K562 (cell line): ENCODE measurements at regions not wholly inside any gene's neighbourhood (a gene's known extent, or its start where the extent isn't known, plus 50 kb on each side); places are given as distances from the start of the nearest gene placed in this dataset.

ENCODE experiments used
- ATF7 ChIP-seq: fragments of 450-650 bp; IDR thresholded peaks from 2 replicates; pipeline ENCODE4 v1.7.1; 2014; ENCODE audit warnings: mild to moderate bottlenecking, moderate library complexity
- BMI1 ChIP-seq: fragments of 150-350 bp; IDR thresholded peaks from 2 replicates; pipeline ENCODE4 v1.6.1; 2014; ENCODE audit warnings: low read length
- CSDE1 ChIP-seq, 2 experiments: fragments of 450-650 bp; IDR thresholded peaks; 2 replicates each; pipeline ENCODE4 v1.6.1; 2016; ENCODE audit warnings: mild to moderate bottlenecking in 1 of 2
- FOXJ2 ChIP-seq: fragments of 200-800 bp; sonication (Bioruptor generic); IDR thresholded peaks from 2 replicates; pipeline ENCODE4 v1.6.1; 2016; ENCODE audit warnings: missing genetic modification characterization, missing compliant biosample characterization
- GABPB1 ChIP-seq: sonication (generic); formaldehyde crosslinking; IDR thresholded peaks from 2 replicates; pipeline ENCODE4 v1.8.0; 2022; ENCODE audit warnings: mild to moderate bottlenecking, missing genetic modification reagents
- NR4A1 ChIP-seq, 2 experiments: fragments of 250-450 bp in 1 of 2; fragments of 450-650 bp in 1 of 2; sonication (Bioruptor Pico) in 1 of 2; IDR thresholded peaks; 2 replicates each; pipeline versions ENCODE4 v1.4.0 to v1.6.1; 2016 to 2020; ENCODE audit warnings: mild to moderate bottlenecking in 2 of 2, missing compliant biosample characterization in 1 of 2, missing genetic modification characterization in 1 of 2, moderate library complexity in 1 of 2
- TEAD4 ChIP-seq, 2 experiments: sonication (generic) in 1 of 2; formaldehyde crosslinking in 1 of 2; IDR thresholded peaks; 2 replicates each; pipeline versions ENCODE4 v1.6.1 to v1.8.0; 2012 to 2022; ENCODE audit warnings: borderline replicate concordance in 1 of 2, inconsistent platforms in 1 of 2, low read length in 1 of 2, mild to moderate bottlenecking in 1 of 2, missing genetic modification reagents in 1 of 2
- TF ChIP-seq, protein P1 (sequence below), 3 experiments: IDR thresholded peaks in 2 of 3; conservative IDR thresholded peaks in 1 of 3; 2 replicates each; pipeline ENCODE4 v1.5.1; 2011 to 2012; ENCODE audit warnings: low read length in 3 of 3, mild to moderate bottlenecking in 3 of 3, control low read depth in 2 of 3, improper control_type of control experiment in 1 of 3, inconsistent platforms in 1 of 3, low read depth in 1 of 3, mixed read lengths in 1 of 3, moderate library complexity in 1 of 3; ENCODE audit not compliant: insufficient read depth in 2 of 3
- TF ChIP-seq, protein P2 (sequence below): IDR thresholded peaks from 2 replicates; pipeline ENCODE4 v1.6.1; 2016; ENCODE audit warnings: missing genetic modification characterization, missing compliant biosample characterization
- TF ChIP-seq, protein P3 (sequence below), 3 experiments: fragments of 200-800 bp in 1 of 3; sonication (Bioruptor generic) in 1 of 3; sonication (generic) in 1 of 3; formaldehyde crosslinking in 1 of 3; IDR thresholded peaks; 2 replicates each; pipeline versions ENCODE4 v1.6.1 to v1.8.0; 2016 to 2022; ENCODE audit warnings: mild to moderate bottlenecking in 2 of 3, missing compliant biosample characterization in 2 of 3, missing genetic modification characterization in 2 of 3, missing genetic modification reagents in 1 of 3
- TF ChIP-seq, protein P4 (sequence below): conservative IDR thresholded peaks from 2 replicates; pipeline ENCODE4 v1.6.1; 2011; ENCODE audit warnings: low read depth, mild to moderate bottlenecking, low read length; ENCODE audit not compliant: control insufficient read depth
- TF ChIP-seq, protein P5 (sequence below): fragments of 150-350 bp; conservative IDR thresholded peaks from 2 replicates; pipeline ENCODE4 v1.6.1; 2014; ENCODE audit warnings: low read length
- TF ChIP-seq, protein P6 (sequence below): IDR thresholded peaks from 3 replicates; pipeline ENCODE4 v1.6.1; 2011; ENCODE audit warnings: borderline replicate concordance, mild to moderate bottlenecking, moderate library complexity; ENCODE audit not compliant: insufficient read length; ENCODE audit errors: extremely low read depth

DNA sequence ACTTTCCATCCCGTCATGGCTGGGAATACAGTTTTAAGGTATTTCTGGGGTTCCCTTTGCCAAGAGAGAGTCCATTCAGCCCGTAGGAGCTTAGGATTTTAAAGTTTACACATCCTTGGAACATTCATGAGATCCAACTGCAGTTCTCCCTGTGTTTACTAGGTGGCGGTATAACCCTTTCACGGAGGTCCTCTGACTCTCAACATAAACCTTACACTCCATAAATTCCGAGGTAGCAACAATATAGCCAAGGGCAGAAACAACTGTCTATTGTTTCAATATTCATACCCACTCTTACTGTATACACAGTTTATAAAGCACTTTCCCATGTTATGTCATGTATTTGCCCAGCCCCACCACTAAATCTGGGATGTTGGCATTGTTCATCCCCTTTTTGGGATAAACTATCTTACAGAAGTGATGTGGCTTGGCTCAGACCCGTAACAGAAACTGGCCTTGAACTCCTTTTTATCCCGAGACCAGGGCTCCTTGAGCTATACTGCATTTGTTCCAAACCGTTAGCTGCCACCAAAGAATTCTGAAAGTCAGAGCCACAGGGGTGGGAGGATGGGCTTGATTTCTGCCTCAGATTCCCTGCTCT lies 69.2 kb upstream of the COL6A5 start (continued):
- TF ChIP-seq, protein P1, sequence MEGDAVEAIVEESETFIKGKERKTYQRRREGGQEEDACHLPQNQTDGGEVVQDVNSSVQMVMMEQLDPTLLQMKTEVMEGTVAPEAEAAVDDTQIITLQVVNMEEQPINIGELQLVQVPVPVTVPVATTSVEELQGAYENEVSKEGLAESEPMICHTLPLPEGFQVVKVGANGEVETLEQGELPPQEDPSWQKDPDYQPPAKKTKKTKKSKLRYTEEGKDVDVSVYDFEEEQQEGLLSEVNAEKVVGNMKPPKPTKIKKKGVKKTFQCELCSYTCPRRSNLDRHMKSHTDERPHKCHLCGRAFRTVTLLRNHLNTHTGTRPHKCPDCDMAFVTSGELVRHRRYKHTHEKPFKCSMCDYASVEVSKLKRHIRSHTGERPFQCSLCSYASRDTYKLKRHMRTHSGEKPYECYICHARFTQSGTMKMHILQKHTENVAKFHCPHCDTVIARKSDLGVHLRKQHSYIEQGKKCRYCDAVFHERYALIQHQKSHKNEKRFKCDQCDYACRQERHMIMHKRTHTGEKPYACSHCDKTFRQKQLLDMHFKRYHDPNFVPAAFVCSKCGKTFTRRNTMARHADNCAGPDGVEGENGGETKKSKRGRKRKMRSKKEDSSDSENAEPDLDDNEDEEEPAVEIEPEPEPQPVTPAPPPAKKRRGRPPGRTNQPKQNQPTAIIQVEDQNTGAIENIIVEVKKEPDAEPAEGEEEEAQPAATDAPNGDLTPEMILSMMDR (IDR thresholded peaks at IDR 0.05 in 2 of 3, conservative IDR thresholded peaks at IDR 0.05 in 1 of 3; ENCODE audit: insufficient read depth in 2 of 3, low read depth in 1 of 3, low read length in 3 of 3) = peak; percentile 73 to 85 (median 81)
- no peak for TF ChIP-seq BMI1
- no peak for TF ChIP-seq GABPB1 (CRISPR knock-in tag)
- TF ChIP-seq CSDE1 (IDR thresholded peaks at IDR 0.05) = no peak
- TF ChIP-seq, protein P2, sequence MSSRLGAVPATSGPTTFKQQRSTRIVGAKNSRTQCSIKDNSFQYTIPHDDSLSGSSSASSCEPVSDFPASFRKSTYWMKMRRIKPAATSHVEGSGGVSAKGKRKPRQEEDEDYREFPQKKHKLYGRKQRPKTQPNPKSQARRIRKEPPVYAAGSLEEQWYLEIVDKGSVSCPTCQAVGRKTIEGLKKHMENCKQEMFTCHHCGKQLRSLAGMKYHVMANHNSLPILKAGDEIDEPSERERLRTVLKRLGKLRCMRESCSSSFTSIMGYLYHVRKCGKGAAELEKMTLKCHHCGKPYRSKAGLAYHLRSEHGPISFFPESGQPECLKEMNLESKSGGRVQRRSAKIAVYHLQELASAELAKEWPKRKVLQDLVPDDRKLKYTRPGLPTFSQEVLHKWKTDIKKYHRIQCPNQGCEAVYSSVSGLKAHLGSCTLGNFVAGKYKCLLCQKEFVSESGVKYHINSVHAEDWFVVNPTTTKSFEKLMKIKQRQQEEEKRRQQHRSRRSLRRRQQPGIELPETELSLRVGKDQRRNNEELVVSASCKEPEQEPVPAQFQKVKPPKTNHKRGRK = no peak
- no peak for TF ChIP-seq ATF7
- TF ChIP-seq, protein P3, sequence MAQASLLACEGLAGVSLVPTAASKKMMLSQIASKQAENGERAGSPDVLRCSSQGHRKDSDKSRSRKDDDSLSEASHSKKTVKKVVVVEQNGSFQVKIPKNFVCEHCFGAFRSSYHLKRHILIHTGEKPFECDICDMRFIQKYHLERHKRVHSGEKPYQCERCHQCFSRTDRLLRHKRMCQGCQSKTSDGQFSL (CRISPR knock-in tag; IDR thresholded peaks at IDR 0.05) = no peak
- TF ChIP-seq, protein P3 (tag; IDR thresholded peaks at IDR 0.05) = no peak
- TF ChIP-seq TEAD4 (IDR thresholded peaks at IDR 0.05; ENCODE audit: low read length) = no peak
- TF ChIP-seq TEAD4 (CRISPR knock-in tag; IDR thresholded peaks at IDR 0.05; ENCODE audit: borderline replicate concordance) = no peak
- TF ChIP-seq FOXJ2 (tag) = no peak
- TF ChIP-seq, protein P4, sequence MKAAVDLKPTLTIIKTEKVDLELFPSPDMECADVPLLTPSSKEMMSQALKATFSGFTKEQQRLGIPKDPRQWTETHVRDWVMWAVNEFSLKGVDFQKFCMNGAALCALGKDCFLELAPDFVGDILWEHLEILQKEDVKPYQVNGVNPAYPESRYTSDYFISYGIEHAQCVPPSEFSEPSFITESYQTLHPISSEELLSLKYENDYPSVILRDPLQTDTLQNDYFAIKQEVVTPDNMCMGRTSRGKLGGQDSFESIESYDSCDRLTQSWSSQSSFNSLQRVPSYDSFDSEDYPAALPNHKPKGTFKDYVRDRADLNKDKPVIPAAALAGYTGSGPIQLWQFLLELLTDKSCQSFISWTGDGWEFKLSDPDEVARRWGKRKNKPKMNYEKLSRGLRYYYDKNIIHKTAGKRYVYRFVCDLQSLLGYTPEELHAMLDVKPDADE = no peak
- TF ChIP-seq, protein P5, sequence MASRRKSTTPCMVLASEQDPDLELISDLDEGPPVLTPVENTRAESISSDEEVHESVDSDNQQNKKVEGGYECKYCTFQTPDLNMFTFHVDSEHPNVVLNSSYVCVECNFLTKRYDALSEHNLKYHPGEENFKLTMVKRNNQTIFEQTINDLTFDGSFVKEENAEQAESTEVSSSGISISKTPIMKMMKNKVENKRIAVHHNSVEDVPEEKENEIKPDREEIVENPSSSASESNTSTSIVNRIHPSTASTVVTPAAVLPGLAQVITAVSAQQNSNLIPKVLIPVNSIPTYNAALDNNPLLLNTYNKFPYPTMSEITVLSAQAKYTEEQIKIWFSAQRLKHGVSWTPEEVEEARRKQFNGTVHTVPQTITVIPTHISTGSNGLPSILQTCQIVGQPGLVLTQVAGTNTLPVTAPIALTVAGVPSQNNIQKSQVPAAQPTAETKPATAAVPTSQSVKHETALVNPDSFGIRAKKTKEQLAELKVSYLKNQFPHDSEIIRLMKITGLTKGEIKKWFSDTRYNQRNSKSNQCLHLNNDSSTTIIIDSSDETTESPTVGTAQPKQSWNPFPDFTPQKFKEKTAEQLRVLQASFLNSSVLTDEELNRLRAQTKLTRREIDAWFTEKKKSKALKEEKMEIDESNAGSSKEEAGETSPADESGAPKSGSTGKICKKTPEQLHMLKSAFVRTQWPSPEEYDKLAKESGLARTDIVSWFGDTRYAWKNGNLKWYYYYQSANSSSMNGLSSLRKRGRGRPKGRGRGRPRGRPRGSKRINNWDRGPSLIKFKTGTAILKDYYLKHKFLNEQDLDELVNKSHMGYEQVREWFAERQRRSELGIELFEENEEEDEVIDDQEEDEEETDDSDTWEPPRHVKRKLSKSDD = no peak
- no peak for TF ChIP-seq NR4A1 (CRISPR knock-in tag; IDR thresholded peaks at IDR 0.05)
- TF ChIP-seq NR4A1 (tag; IDR thresholded peaks at IDR 0.05) = no peak
- TF ChIP-seq, protein P6, sequence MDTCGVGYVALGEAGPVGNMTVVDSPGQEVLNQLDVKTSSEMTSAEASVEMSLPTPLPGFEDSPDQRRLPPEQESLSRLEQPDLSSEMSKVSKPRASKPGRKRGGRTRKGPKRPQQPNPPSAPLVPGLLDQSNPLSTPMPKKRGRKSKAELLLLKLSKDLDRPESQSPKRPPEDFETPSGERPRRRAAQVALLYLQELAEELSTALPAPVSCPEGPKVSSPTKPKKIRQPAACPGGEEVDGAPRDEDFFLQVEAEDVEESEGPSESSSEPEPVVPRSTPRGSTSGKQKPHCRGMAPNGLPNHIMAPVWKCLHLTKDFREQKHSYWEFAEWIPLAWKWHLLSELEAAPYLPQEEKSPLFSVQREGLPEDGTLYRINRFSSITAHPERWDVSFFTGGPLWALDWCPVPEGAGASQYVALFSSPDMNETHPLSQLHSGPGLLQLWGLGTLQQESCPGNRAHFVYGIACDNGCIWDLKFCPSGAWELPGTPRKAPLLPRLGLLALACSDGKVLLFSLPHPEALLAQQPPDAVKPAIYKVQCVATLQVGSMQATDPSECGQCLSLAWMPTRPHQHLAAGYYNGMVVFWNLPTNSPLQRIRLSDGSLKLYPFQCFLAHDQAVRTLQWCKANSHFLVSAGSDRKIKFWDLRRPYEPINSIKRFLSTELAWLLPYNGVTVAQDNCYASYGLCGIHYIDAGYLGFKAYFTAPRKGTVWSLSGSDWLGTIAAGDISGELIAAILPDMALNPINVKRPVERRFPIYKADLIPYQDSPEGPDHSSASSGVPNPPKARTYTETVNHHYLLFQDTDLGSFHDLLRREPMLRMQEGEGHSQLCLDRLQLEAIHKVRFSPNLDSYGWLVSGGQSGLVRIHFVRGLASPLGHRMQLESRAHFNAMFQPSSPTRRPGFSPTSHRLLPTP = no peak
